ENCODE measurements at regions not wholly inside any gene's neighbourhood (a gene's known extent, or its start where the extent isn't known, plus 50 kb on each side); places are given as distances from the start of the nearest gene placed in this dataset.
"Not testable (repeated sequence)": the region's sequence is repeated elsewhere in the genome, so short reads cannot be mapped to it uniquely, and the experiment has no call there.

DNA sequence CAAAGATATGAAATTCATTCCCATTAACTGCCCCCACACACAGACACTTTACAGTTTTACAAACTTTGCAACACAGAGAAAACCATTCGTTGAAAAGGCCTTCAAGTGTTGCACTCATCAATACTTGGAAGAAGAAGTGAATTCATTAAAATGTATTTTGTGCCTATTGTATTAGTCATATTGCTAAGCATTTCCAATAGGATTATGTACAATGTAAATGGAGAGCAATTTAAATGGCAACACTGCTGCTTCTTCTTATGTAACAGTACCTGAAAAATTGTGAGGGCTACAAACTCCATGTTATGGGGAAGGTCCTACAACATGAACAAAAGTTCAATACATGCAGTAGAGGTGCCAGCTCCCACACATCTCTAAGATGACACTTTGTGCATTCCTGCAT, 209.3 kb upstream of the POGK start:
- no peak for DNase-seq

DNA sequence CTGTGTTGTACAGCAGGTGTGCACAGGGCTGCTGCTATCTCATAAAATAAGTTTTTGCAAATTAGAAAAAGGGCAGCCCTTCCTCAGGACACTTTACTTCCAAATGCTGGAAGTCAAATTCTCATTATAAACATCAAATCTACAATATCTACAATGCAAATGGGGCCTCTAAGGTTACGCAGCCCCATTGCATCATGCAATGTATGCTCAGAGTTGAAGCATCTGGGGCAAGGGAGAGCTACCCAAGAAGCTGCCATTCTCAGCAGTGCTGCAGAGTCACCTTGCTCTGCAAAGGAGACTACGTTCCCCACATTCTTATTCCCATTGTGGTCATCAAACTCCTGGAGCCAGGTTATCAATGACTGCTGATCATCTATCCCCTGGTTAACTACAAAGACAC, 208.9 kb upstream of the POGK start:
- no peak for DNase-seq

DNA sequence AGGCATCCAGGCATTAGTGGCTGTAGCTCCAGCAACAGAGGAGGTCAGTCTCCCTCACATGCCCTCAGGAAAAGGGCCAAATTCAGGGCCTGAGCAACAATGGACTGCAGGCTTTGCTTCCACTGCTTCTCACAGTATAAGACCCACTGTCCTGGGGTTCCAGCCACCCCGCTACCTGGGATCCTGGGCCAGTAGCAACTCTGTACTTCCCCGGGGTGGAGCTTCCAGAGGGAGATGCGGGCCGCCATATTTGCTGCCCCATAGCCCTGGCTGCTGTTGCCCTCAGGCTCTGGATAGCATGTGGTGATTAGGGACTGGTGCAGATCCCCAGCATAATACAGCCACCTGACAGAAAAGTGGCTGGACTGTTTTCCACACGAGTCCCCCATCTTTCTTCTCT, 201.1 kb upstream of the POGK start:
- DNase-seq, result no peak

DNA sequence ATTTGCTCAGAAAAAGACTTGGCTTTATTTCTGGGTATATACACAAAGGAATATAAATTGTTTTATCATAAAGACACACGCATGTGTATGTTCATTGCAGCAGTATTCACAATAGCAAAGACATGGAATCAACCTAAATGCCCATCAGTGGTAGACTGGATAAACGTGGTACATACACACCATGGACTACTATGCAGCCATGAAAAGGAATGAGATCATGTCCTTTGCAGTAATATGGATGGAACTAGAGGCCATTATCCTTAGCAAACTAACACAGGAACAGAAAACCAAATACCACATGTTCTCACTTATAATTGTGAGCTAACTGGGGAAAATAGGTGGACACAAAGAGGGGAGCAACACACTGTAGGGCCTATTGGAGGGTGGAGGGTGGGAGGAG, 182.0 kb upstream of the POGK start:
- DNase-seq, result not testable (repeated sequence)

DNA sequence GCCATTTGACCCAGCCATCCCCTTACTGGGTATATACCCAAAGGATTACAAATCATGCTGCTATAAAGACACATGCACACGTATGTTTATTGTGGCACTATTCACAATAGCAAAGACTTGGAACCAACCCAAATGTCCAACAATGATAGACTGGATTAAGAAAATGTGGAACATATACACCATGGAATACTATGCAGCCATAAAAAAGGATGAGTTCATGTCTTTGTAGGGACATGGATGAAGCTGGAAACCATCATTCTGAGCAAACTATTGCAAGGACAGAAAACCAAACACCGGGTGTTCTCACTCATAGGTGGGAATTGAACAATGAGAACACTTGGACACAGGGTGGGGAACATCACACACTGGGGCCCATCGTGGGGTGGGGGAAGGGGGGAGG, 172.5 kb upstream of the POGK start:
- not testable (repeated sequence) for DNase-seq

DNA sequence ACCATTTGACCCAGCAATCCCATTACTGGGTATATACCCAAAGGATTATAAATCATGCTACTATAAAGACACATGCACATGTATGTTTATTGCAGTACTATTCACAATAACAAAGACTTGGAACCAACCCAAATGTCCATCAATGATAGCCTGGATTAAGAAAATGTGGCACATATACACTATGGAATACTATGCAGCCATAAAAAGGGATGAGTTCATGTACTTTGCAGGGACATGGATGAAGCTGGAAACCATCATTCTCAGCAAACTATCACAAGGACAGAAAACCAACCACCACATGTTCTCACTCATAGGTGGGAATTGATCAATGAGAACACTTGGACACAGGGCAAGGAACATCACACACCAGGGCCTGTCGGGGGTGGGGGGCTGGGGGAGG, 171.7 kb upstream of the POGK start:
- DNase-seq, result not testable (repeated sequence)

DNA sequence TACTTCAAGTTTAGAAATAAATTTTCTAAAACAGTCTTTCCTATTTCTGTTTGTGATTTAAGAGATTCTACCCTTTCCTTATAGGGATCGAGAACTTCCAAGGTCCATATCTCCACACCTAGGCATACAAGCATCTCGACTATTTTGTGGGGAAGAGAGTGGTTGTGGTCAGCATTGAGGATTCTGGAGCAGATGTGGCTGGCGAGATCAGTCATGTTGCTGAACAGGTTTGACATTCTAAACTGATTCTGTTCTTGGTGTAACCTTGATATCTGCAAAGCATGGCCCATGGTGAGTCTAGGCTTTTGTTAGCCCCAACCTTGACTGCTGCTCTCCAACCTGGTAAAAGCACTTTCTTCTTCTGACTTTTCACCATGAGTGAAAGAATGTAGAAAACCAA, 167.6 kb upstream of the POGK start:
- DNase-seq, result no peak

DNA sequence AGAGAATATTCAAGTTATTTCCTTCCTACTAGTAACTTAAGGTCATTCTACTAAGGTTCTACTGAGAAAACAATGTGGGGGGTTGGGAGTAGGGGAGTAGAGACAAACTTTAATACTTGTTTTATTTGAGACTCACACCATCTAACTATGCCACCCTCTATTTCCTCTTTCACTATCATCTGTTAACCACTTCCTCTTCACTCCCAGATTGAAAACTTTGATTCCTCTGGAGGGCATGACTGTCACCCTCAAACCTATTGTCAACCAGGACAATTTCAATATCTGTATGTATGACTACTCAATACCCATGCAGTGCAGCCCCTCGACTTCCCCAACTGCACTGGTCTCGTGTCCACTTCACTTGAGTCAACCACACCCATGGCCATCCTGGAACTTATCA, 165.6 kb upstream of the POGK start:
- no peak for DNase-seq

DNA sequence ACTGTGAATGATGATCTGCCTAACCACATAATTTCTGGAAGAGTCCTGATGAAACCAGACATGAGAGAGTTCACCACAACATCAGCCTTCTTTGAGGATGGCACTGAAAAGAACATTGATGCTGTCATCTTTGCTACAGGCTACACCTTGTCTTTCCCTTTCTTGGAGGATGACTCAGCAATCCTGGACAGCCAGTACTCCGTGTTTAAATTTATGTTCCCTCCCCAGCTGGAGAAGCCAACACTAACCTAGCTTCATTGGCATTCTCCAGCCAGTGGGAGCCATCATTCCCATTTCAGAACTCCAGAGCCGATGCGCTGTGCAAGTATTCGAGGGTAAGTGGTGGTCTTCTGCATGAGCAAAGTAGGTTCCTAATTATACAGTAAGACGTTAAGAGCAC, 164.1 kb upstream of the POGK start:
- DNase-seq, result no peak

DNA sequence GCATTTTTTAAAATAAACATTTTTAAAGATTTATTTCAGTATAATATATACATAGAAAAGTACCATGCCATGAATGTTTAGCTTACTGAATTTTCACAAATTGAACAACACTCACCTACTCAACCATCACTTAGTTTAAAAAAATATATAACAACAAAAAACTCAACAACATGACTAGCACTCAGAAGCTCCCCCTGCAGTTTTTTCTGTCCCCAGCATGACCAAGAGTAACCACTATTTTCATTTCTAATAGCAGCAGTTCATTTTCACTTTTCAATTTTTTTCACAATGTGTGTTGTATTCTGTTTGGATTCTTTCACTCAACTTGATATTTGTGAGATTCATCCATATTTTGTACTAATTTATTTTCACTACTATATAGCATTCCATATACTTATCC, 162.3 kb upstream of the POGK start:
- no peak for DNase-seq

DNA sequence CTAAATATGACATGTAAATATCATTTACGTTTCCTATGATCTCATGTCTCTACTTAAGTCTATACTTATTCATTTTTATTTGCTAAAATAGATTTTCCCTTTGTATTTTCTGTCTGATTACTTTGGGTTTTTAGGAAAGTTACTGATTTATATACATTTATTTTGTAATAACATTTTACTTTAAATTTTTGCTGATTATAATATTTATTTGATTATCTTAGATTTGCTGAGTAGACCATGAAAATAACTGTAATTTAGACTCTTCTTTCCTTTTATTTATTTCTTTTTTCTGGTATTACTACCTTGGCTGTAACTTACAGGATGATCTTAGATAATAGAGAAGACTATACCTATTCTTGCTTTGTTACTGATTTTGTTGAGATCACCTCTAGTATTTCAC, 159.9 kb upstream of the POGK start:
- DNase-seq, result no peak

DNA sequence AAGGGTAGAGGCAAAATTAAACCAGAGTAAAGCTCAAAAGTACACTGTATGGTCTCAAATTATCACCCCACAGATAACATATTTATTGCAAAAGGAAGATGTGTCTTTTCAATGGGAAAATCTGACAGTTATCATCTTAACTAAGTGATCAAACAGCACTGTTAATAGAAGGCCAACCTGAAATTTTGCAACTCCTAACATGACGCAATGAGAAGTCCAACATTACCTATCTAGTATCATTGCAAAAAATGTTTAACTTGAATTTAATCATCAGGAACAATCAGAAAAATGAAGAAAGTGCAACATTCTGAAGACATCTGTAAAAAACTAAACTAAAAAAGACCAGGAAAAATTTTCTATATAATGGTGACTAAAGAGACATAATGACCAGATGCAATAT, 156.7 kb upstream of the POGK start:
- DNase-seq, result no peak

DNA sequence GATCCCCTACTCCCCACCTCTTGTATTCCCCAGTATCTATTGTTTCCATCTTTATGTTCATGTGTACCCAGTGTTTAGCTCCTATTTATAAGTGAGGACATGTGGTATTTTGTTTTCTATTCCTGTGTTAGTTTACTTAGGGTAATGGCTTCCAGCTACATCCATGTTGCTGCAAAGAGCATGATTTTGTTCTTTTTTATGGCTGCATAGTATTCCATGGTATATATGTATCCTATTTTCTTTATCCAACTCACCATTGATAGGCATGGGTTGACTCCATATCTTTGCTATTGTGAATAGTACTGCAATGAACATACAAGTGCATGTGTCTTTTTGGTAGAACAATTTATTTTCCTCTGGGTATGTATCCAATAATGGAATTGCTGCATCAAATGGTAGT, 154.6 kb upstream of the POGK start:
- not testable (repeated sequence) for DNase-seq

DNA sequence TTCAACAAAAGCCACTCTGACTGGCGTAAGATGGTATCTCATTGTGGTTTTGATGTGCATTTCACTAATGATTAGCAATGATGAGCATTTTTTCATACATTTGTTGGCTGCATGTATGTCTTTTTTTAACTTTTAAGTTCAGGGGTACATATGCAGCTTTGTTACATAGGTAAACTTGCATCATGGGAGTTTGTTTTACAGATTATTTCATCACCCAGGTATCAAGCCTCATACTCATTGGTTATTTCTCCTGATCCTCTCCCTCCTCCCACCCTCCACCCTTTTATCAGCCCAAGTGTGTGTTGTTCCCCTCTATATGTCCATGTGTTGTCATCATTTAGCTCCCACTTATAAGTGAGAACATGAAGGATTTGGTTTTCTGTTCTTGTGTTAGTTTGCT, 154.1 kb upstream of the POGK start:
- no peak for DNase-seq

DNA sequence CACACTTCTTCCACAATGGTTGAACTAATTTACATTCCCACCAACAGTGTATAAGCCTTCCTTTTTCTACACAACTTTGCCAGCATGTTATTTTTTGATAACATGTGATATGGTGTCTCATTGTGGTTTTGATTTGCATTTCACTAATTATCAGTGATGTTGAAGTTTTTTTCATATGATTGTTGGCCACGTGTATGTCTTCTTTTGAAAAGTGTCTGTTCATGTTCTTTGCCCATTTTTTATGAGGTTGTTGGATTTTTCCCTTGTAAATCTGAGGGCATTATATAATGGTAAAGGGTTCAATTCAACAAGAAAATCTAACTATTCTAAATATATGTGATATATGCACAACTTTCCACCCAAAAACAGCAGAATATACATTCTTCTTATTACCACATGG, 153.4 kb upstream of the POGK start:
- not testable (repeated sequence) for DNase-seq

DNA sequence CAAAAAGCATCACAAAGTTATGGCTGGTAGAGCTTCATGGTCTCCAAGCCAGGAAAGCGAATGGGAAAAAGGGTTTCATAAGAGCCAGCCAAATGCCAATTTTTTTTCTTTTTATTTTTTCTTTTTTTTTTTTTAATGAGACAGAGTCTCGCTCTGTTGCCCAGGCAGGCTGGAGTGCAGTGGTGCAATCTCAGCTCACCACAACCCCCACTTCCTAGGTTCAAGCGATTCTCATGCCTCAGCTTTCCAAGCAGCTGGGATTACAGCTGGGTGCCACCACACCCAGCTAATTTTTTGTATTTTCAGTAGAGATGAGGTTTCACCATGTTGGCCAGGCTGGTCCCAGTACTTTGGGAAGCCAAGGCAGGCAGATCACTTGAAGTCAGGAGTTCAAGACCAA, 148.7 kb upstream of the POGK start:
- DNase-seq, result not testable (repeated sequence)

DNA sequence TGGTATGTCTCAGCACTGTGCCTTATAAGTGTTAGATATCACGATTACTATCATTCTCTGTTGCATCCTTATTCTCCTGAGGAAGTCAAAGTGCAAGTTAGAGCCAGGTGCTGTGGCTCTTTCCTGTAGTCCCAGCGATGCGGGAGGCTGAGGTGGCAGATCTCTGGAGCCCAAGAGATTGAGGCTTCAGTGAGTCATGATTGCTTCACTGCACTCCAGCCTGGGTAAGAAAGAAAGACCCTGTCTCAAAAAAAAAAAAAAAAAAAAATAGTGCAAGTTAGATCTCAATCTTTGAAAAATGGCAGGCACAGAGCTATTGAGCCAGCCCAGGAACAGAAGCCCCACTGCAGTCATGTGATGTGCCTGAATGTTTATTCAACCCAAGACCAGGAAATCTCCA, 147.8 kb upstream of the POGK start:
- DNase-seq, result no peak

DNA sequence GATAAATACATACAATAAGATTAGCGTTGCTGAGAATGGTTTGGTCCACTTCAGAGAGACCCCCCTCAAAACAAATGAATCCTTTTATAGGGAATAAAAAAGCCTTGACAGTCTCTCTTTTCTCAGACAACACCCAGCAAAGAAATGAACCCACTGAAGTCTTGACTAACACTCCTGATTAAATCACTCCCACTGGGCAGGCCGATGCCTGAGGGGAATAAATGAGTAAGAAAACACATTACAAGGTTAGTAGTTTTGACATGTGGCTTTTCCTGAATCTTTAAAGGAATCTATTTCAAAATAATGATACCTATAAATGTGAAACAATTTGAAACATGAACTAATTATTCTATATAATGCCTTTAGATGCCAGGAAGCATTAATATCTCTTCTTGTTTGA, 146.9 kb upstream of the POGK start:
- DNase-seq, result no peak

DNA sequence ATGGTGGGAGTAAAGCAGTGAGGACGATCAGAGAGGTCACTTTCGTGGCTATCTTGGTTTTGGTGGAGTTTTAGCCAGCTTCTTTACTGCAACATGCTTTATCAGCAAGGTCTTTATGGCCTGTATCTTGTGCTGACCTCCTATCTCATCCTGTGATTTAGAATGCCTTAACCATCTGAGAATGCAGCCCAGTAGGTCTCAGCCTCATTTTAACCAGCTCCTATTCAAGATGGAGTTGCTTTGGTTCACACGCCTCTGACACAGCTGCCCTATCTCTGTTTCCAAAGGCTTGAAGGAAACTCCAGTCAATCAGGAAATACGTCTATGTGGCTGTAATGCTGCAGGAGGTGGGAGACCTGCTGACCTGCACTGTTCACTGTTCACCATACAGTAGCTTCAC, 146.1 kb upstream of the POGK start:
- DNase-seq, result no peak

DNA sequence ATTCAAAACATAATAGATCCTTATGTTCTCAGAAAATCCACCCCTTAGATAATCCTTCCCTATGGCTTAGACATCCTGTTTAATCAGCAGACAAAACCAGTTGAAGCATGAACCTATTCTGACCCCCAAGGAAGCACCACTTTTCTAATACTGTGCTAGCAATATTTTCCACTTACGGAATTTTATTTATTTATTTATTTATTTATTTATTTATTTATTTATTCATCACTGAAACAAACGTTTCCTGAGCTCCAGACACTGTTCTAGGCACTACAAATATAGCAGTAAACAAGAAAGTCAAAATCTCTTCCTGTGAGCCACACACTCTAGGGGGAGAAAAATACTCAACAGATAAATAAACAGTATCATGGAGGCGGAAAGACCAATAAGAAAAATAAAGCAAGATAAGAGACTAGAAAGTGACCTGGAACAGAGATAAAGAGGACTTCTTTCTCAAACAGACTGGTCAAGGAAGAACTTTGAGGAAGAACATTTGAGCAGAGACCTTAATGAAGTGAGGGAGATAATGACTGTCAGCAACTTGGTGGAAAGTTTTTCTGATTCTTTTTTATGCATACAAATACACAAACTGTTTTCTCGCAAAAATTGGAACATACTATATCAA, 145.5 kb upstream of the POGK start:
- no peak for DNase-seq

DNA sequence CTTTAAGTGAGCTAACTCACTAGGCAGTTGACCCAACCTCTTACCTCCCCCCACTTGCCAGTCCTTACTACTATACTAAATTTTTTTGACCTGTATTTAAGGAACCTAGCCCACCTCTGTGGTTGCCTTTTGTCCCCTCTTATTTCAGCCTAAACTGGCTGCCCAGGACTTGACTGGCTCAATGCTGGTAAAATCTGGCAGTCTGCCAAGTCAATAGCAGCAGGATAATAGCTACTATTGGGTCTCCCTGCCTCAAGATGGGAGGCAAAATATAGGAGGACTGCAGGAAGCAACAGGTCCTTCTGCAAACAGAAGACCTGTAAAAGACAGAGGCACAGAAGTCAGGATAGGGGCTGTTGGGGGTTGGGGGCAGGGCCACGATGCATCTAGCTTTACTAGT, 144.2 kb upstream of the POGK start:
- no peak for DNase-seq

DNA sequence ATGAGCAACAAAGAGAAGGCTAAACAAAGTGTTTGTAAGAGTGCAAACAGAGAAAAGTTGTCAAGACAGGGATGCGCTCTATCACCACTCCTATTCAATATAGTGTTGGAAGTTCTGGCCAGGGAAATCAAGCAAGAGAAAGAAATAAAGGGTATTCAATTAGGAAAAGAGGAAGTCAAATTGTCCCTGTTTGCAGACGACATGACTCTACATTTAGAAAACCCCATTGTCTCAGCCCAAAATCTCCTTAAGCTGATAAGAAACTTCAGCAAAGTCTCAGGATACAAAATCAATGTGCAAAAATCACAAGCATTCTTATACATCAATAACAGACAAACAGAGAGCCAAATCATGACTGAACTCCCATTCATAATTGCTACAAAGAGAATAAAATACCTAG, 143.4 kb upstream of the POGK start:
- DNase-seq, result not testable (repeated sequence)

DNA sequence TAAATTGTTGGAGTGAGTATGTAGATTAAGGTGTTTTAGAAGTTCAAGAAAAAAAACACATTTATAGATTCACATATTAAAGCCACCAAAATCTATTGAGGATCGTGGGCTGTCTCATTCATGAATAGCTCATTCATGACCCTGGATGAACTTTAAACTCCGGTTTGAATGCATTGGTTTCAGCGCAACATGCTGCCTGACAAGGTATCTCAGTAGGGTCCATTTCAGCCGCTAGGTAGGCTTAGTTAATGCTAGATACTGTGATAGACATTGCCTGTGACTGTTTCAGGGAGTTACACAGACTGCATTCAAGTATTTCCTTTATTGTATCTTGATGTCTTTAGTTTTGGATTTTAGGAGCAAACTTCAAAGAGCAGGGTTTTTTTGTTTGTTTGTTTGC, 140.5 kb upstream of the POGK start:
- DNase-seq, result no peak

DNA sequence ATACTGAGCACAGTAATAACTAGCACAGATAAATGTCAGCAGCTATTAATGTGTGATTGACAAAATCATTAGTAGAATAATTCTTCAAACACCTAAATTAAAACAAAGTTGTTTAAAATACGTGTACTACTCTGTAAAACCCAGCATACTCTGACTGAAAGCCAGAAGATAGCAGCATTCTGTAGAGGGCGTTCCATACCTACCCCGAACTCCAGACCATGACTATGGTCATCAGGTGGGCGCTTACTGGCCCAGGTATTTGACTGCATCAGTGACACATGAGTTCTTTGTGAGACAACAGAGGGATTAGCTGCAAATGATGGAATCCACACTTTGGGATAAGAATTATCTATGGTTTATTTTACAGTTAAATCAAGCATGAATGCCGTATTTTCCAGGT, 139.7 kb upstream of the POGK start:
- no peak for DNase-seq

DNA sequence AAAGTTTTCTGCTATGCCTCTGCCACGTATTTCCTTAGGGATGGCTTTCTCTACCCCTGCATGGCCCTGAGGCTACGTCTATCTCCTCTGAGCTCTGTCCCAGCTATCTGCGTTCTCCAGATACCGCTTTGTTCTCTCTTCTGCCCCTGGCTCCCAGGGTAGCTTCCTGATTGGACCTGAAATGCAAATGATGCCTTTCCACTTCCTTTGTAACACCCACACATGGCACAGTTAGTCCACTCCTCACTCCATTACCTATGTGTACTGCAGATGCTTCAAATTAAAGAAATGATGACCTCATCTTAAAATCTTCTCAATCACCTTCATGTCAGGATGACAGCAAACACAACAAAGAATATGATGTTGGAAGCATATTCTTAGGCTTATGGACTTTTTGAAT, 138.6 kb upstream of the POGK start:
- DNase-seq, result no peak

DNA sequence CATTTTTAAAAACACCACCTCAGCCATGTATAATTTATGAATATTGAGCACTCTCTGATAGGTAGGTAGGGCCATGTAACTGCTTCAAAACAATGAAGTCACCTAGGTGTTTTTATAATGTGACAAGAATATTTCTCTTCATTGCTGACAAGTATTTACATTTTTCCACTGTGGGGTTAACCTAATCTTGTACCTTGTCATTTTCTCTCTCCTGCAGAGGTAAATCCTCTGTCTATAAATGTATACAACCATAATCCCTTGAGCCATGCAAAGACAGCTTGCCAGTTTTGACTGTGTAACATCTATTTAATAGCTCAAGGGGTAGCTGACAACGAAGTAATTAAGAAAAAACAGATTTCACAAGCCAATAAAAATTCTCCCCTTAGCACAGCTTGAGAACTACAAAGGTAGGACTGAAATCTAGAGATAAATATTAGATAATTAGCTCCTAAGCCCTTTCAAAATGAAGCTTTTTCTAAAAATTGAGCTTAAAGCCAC, 137.6 kb upstream of the POGK start:
- DNase-seq, result no peak
